BE2C (cell line): ENCODE measurements at regions not wholly inside any gene's neighbourhood (a gene's known extent, or its start where the extent isn't known, plus 50 kb on each side); places are given as distances from the start of the nearest gene placed in this dataset.
"Not testable (repeated sequence)": the region's sequence is repeated elsewhere in the genome, so short reads cannot be mapped to it uniquely, and the experiment has no call there.

Source experiments
- DNase-seq: peaks from one replicate; pipeline ENCODE4 v3.0.0-alpha.2; 2020
- H3K27me3 ChIP-seq: fragments of 250-450 bp; sonication (Bioruptor Pico); 2 replicates; pipeline ENCODE4 v1.5.1; 2020; ENCODE audit warnings: mild to moderate bottlenecking
- H3K36me3 ChIP-seq: fragments of 250-450 bp; sonication (Bioruptor Pico); 2 replicates; pipeline ENCODE4 v1.5.1; 2020; ENCODE audit warnings: mild to moderate bottlenecking
- H3K4me1 ChIP-seq: fragments of 250-450 bp; sonication (Bioruptor Pico); 2 replicates; pipeline ENCODE4 v1.5.1; 2020
- H3K4me3 ChIP-seq: 2 replicates; pipeline ENCODE4 v1.5.1; 2011; ENCODE audit warnings: low read depth, low read length
- H3K9me3 ChIP-seq: fragments of 250-450 bp; sonication (Bioruptor Pico); 2 replicates; pipeline ENCODE4 v1.5.1; 2020
- TF ChIP-seq, protein P1 (sequence below): IDR thresholded peaks from 2 replicates; pipeline ENCODE4 v1.5.1; 2012; ENCODE audit warnings: mild to moderate bottlenecking, low read depth, low read length

DNA sequence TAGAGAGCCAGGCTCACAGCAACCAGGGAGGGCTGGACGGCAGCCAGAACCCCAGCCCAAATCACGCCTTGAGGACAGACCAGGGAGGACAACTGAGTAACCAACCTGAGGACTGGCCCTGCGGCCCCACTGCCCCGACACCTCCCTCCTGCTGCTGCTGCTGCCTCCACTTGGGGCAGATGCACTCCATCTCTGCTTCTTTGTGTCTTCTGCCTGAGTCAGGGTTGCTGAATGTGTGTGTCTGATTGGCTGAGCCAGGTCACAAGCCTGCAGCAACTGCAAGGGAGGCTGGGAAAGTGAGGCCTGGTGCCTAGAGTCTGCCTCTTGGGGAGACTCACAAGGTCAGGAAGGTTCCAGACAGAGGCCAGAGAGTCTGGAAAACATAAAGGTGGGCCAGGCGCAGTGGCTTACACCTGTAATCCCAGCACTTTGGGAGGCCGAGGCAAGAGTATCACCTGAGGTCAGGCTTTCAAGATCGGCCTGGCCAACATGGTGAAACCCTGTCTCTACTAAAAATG lies 83.4 kb downstream of the ZFP36L2 start:
- no peaks in the 10 kb centered on the region for H3K9me3 ChIP-seq
- no peaks in the 10 kb centered on the region for H3K27me3 ChIP-seq
- DNase-seq: no peak
- H3K4me1 ChIP-seq: no peaks in the 10 kb centered on the region
- H3K36me3 ChIP-seq: no peaks in the 10 kb centered on the region
- H3K4me3 ChIP-seq: no peak overlapping the region
- TF ChIP-seq, protein P1, sequence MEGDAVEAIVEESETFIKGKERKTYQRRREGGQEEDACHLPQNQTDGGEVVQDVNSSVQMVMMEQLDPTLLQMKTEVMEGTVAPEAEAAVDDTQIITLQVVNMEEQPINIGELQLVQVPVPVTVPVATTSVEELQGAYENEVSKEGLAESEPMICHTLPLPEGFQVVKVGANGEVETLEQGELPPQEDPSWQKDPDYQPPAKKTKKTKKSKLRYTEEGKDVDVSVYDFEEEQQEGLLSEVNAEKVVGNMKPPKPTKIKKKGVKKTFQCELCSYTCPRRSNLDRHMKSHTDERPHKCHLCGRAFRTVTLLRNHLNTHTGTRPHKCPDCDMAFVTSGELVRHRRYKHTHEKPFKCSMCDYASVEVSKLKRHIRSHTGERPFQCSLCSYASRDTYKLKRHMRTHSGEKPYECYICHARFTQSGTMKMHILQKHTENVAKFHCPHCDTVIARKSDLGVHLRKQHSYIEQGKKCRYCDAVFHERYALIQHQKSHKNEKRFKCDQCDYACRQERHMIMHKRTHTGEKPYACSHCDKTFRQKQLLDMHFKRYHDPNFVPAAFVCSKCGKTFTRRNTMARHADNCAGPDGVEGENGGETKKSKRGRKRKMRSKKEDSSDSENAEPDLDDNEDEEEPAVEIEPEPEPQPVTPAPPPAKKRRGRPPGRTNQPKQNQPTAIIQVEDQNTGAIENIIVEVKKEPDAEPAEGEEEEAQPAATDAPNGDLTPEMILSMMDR: 0 out of 2 replicates have a peak, but pooled peaks have one; percentile 7

DNA sequence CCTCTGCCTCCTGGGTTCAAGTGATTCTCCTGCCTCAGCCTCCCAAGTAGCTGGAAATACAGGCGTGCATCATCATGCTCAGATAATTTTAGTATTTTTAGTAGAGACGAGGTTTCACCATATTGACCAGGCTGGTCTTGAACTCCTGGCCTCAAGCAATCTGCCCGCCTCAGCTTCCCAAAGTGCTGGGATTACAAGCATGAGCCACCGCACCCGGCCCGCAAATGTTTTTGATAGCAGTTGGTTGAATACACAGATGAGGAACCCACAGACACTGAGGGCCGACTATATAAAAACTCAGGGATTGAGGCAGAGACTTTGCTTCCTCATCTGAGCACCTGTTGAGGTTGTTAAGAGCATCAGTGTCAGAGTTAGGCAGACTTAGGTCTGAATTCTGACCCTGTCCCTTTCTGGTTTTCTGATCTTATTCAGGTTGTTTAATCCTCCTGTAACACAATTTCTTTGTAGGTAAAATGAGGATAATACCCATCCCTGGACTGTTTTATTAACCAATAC lies 84.7 kb downstream of the ZFP36L2 start:
- H3K9me3 ChIP-seq, H3K4me3 ChIP-seq, H3K36me3 ChIP-seq, DNase-seq, H3K27me3 ChIP-seq, H3K4me1 ChIP-seq: not testable (repeated sequence)

DNA sequence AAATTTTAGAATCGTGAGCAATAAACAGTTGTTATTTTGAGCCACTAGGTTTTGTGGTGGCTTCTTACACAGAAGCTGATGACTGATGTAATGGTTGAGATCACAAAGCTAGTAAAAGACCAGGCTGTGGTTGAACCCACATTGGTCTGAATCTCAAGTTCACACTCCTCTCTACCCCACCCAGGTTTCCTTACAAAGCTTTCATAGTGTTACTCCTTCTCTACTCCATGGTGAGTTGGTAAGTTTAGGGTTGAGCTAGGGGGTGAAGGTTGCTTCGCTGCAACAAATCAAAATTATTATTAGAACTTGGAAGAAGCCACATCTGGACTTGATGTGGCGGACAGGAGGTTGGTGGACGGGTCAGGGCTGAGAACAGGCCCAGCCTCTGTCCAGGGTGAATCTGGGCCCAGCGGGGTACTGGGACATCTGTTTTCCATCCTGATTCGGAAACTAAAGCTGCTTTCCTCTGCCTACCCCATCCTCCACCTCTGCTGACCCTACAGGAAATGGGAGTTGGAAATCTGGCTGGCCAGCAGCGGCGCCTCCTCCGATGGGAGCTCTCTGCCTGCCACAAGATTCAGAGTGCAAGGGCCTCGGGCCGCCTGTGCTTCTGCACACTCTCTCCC lies 86.3 kb downstream of the ZFP36L2 start:
- Histone ChIP-seq H3K9me3 (no peaks in the 10 kb centered on the region), H3K27me3 (no peaks in the 10 kb centered on the region), H3K4me3 (no peak overlapping the region), H3K36me3 (no peaks in the 10 kb centered on the region), H3K4me1 (peaks cover 3% of the 10 kb centered on the region; the same call in 1 of the 2 replicates)
- DNase-seq: no peak
- TF ChIP-seq, protein P1: no peak

- peaks cover 3% of the 10 kb centered on the region; the same call in 1 of the 2 replicates for H3K4me1 ChIP-seq
- H3K9me3 ChIP-seq: no peaks in the 10 kb centered on the region
- no peaks in the 10 kb centered on the region for H3K27me3 ChIP-seq
- no peaks in the 10 kb centered on the region for H3K36me3 ChIP-seq
- TF ChIP-seq, protein P1: no peak
- no peak for DNase-seq
- no peak overlapping the region for H3K4me3 ChIP-seq
Observed at GRCh38 chr2:43139501-43139900, 86.9 kb downstream of the ZFP36L2 start.

DNA sequence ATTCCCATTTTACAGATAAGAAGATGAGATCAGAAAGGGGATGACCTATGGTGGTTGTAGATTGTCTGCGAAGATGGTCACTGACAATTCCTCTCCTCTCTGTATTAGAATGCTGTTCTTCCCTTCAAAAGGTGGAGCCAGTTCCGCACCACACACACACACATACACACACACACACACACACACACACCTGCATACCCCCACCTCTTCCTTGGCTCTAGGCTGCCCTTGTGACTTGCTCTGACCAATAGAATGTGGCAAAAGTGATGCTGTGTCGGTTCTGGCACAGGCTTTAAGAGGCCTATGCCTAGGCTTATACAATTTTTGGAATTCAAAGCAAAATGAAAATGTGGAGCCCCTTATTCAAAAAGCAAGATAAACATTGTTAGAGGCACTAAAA lies 88.0 kb downstream of the ZFP36L2 start:
- Histone ChIP-seq H3K4me3 (no peak overlapping the region), H3K36me3 (no peaks in the 10 kb centered on the region), H3K4me1 (peaks cover 3% of the 10 kb centered on the region; the same call in 1 of the 2 replicates), H3K27me3 (no peaks in the 10 kb centered on the region), H3K9me3 (no peaks in the 10 kb centered on the region)
- TF ChIP-seq, protein P1: no peak
- no peak for DNase-seq

DNA sequence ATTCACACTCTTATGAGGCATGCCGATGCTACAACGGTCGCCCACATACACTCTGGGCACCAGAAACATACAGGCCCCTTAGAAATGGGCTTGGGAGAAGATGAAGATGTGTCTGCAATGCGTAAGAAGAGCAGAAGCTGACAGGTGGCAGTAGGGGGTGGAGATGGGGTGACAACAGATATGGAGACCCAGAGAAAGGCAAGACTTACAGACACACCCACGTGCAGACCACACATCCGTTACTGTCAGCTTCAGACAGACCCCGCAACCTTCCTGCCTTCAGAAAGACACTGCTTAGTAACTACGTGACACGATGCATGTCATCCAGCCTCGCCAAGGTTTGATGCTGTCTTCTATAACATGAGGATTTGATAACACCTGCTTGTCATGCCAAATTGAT lies 89.5 kb downstream of the ZFP36L2 start:
- H3K27me3 ChIP-seq: no peaks in the 10 kb centered on the region
- TF ChIP-seq, protein P1: no peak
- peaks cover 3% of the 10 kb centered on the region; the same call in 1 of the 2 replicates for H3K4me1 ChIP-seq
- H3K4me3 ChIP-seq: no peak overlapping the region
- no peaks in the 10 kb centered on the region for H3K9me3 ChIP-seq
- H3K36me3 ChIP-seq: no peaks in the 10 kb centered on the region
- DNase-seq: no peak
